ENCODE measurements at regions not wholly inside any gene's neighbourhood (a gene's known extent, or its start where the extent isn't known, plus 50 kb on each side); places are given as distances from the start of the nearest gene placed in this dataset.
A peak's percentile ranks its signal among the peaks of the same experiment; 100 is the strongest.

- Mint-ChIP-seq H3K4me1 (ENCODE audit: low read depth) (peaks cover 11% of the 10 kb centered on the region), H3K9me3 (ENCODE audit: low read depth) (no peaks in the 10 kb centered on the region), H3K4me3 (ENCODE audit: low read depth) (no peak overlapping the region), H3K27ac (no peak overlapping the region), H3K36me3 (ENCODE audit: insufficient read depth) (no peaks in the 10 kb centered on the region), H3K27me3 (no peaks in the 10 kb centered on the region)
- TF ChIP-seq CTCF (IDR thresholded peaks at IDR 0.05; ENCODE audit: unreplicated experiment), result no peak
- no peak for DNase-seq (ENCODE audit: low spot score, unreplicated experiment)
These were observed 86.2 kb upstream of the CNKSR3 start for GRCh38 chr6:154596701-154597100.

GRCh38 chr6:154598399-154598798, 87.9 kb upstream of the CNKSR3 start:
- H3K4me3 Mint-ChIP-seq (ENCODE audit: low read depth), result no peak overlapping the region
- H3K36me3 Mint-ChIP-seq (ENCODE audit: insufficient read depth), result no peaks in the 10 kb centered on the region
- no peak for DNase-seq (ENCODE audit: low spot score, unreplicated experiment)
- peaks cover 16% of the 10 kb centered on the region for H3K4me1 Mint-ChIP-seq (ENCODE audit: low read depth)
- H3K9me3 Mint-ChIP-seq (ENCODE audit: low read depth), result no peaks in the 10 kb centered on the region
- H3K27me3 Mint-ChIP-seq, result no peaks in the 10 kb centered on the region
- H3K27ac Mint-ChIP-seq, result peak overlapping the region; percentile 8
- no peak for TF ChIP-seq CTCF (IDR thresholded peaks at IDR 0.05; ENCODE audit: unreplicated experiment)

- Mint-ChIP-seq H3K9me3 (ENCODE audit: low read depth) (no peaks in the 10 kb centered on the region), H3K4me3 (ENCODE audit: low read depth) (no peak overlapping the region), H3K4me1 (ENCODE audit: low read depth) (peaks cover 15% of the 10 kb centered on the region)
These were observed 91.8 kb upstream of the CNKSR3 start for GRCh38 chr6:154602296-154602695.

GRCh38 chr6:154602708-154603107, 92.2 kb upstream of the CNKSR3 start:
- TF ChIP-seq CTCF (IDR thresholded peaks at IDR 0.05; ENCODE audit: unreplicated experiment), result no peak
- Mint-ChIP-seq H3K4me3 (ENCODE audit: low read depth) (no peak overlapping the region), H3K36me3 (ENCODE audit: insufficient read depth) (no peaks in the 10 kb centered on the region)

More at GRCh38 chr6:154602296-154602695, 91.8 kb upstream of the CNKSR3 start:
- H3K36me3 Mint-ChIP-seq (ENCODE audit: insufficient read depth), result no peaks in the 10 kb centered on the region
- H3K27me3 Mint-ChIP-seq, result peaks cover 6% of the 10 kb centered on the region
- no peak for TF ChIP-seq CTCF (IDR thresholded peaks at IDR 0.05; ENCODE audit: unreplicated experiment)
- no peak overlapping the region for H3K27ac Mint-ChIP-seq
- no peak for DNase-seq (ENCODE audit: low spot score, unreplicated experiment)

GRCh38 chr6:154604119-154604518, 93.6 kb upstream of the CNKSR3 start:
- H3K4me1 Mint-ChIP-seq (ENCODE audit: low read depth), result peaks cover 12% of the 10 kb centered on the region
- DNase-seq (ENCODE audit: low spot score, unreplicated experiment), result no peak
- H3K4me3 Mint-ChIP-seq (ENCODE audit: low read depth), result no peak overlapping the region
- no peak overlapping the region for H3K27ac Mint-ChIP-seq
- H3K27me3 Mint-ChIP-seq, result peaks cover 6% of the 10 kb centered on the region
- H3K36me3 Mint-ChIP-seq (ENCODE audit: insufficient read depth), result no peaks in the 10 kb centered on the region
- H3K9me3 Mint-ChIP-seq (ENCODE audit: low read depth), result no peaks in the 10 kb centered on the region
- TF ChIP-seq CTCF (IDR thresholded peaks at IDR 0.05; ENCODE audit: unreplicated experiment), result no peak

More at GRCh38 chr6:154602708-154603107, 92.2 kb upstream of the CNKSR3 start:
- Mint-ChIP-seq H3K4me1 (ENCODE audit: low read depth) (peaks cover 15% of the 10 kb centered on the region), H3K9me3 (ENCODE audit: low read depth) (no peaks in the 10 kb centered on the region), H3K27ac (no peak overlapping the region), H3K27me3 (peaks cover 6% of the 10 kb centered on the region)
- DNase-seq (ENCODE audit: low spot score, unreplicated experiment), result no peak

Measured in progenitor cell of endocrine pancreas (in vitro differentiated cells).